ENCODE measurements at regions not wholly inside any gene's neighbourhood (a gene's known extent, or its start where the extent isn't known, plus 50 kb on each side); places are given as distances from the start of the nearest gene placed in this dataset. TPM values are rescaled to one million over a fixed set of nuclear protein-coding genes. Genes with fewer than 3 reads are reported as not detected.
"Not testable (repeated sequence)": the region's sequence is repeated elsewhere in the genome, so short reads cannot be mapped to it uniquely, and the experiment has no call there.

DNA sequence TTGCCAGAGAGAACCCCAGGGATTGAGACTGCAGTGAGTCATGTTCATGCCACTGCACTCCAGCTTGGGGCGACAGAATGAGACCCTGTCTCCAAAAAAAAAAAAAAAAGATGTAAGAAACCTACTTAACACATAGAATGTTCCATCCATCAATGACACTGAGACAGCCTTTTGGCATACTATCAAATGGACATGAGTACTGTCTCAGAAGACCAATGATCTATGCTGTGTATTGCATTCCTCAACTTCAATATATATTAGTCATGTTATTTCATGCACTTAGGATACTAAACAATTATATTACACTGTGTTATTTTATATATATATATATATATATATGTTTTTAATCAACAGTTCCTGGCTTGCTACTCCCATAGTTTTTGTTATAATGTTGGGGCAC lies 57.1 kb upstream of the ANKH start:
- no peaks in the 10 kb centered on the region for H3K9me2 ChIP-seq (replicated peaks; ENCODE audit: insufficient read depth)
- no peaks in the 10 kb centered on the region for H3K79me2 ChIP-seq
- TF ChIP-seq, protein P1, sequence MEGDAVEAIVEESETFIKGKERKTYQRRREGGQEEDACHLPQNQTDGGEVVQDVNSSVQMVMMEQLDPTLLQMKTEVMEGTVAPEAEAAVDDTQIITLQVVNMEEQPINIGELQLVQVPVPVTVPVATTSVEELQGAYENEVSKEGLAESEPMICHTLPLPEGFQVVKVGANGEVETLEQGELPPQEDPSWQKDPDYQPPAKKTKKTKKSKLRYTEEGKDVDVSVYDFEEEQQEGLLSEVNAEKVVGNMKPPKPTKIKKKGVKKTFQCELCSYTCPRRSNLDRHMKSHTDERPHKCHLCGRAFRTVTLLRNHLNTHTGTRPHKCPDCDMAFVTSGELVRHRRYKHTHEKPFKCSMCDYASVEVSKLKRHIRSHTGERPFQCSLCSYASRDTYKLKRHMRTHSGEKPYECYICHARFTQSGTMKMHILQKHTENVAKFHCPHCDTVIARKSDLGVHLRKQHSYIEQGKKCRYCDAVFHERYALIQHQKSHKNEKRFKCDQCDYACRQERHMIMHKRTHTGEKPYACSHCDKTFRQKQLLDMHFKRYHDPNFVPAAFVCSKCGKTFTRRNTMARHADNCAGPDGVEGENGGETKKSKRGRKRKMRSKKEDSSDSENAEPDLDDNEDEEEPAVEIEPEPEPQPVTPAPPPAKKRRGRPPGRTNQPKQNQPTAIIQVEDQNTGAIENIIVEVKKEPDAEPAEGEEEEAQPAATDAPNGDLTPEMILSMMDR (IDR thresholded peaks at IDR 0.05; ENCODE audit: poor library complexity), result no peak
- TF ChIP-seq EZH2 (IDR thresholded peaks at IDR 0.05; ENCODE audit: borderline replicate concordance), result no peak
- TF ChIP-seq EZH2phosphoT487 (IDR thresholded peaks at IDR 0.05; ENCODE audit: low read depth, severe bottlenecking, unreplicated experiment), result no peak

DNA sequence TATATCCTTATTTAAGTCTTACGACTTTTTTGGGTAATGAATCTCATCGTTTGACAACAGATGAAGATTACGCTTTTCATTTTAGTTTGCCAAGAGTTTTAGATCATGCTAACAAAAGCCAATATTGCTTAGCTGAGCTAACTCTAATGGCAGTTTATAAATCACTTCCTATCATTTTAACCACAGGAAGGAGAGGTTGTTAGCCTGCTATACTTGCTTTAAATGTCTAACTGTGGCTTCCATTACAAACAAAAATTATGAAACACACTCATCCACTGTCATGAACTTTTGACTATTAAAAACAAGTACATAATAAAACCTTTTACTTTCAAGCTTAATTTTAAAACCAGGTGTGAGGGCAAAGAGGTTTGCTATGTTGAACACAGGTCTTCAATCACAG lies 53.7 kb upstream of the ANKH start:
- Histone ChIP-seq H3K4me1 (ENCODE audit: insufficient read depth) (no peaks in the 10 kb centered on the region), H3K27me3 (no peaks in the 10 kb centered on the region), H4K20me1 (ENCODE audit: insufficient read depth, poor library complexity, severe bottlenecking) (no peaks in the 10 kb centered on the region), H2AFZ (no peak overlapping the region), H3K4me2 (no peak overlapping the region), H3K36me3 (replicated peaks; ENCODE audit: insufficient read depth, low read depth) (no peaks in the 10 kb centered on the region), H3K9me3 (ENCODE audit: low read depth) (no peaks in the 10 kb centered on the region), H3K9me2 (replicated peaks; ENCODE audit: insufficient read depth) (no peaks in the 10 kb centered on the region), H3K79me2 (no peaks in the 10 kb centered on the region), H3K4me3 (no peak overlapping the region), H3K27ac (no peak overlapping the region)
- no peak for TF ChIP-seq EZH2 (IDR thresholded peaks at IDR 0.05; ENCODE audit: borderline replicate concordance)
- TF ChIP-seq, protein P1 (IDR thresholded peaks at IDR 0.05; ENCODE audit: poor library complexity), result no peak
- no peak for TF ChIP-seq EZH2phosphoT487 (IDR thresholded peaks at IDR 0.05; ENCODE audit: low read depth, severe bottlenecking, unreplicated experiment)
- 81% methylated on average over 3 of the region's 3 CpGs for WGBS (ENCODE audit: low lambda C conversion rate, missing lambda C conversion rate)
- no peak for DNase-seq (ENCODE audit: low spot score)

More for the DNA sequence above, 57.1 kb upstream of the ANKH start:
- no peaks in the 10 kb centered on the region for H3K36me3 ChIP-seq (replicated peaks; ENCODE audit: insufficient read depth, low read depth)
- H3K27ac ChIP-seq, result no peak overlapping the region
- WGBS (ENCODE audit: low lambda C conversion rate, missing lambda C conversion rate), result 78% methylated on average over 1 of the region's 1 CpG
- H4K20me1 ChIP-seq (ENCODE audit: insufficient read depth, poor library complexity, severe bottlenecking), result no peaks in the 10 kb centered on the region
- no peak overlapping the region for H3K4me2 ChIP-seq
- H3K9me3 ChIP-seq (ENCODE audit: low read depth), result no peaks in the 10 kb centered on the region
- H3K27me3 ChIP-seq, result no peaks in the 10 kb centered on the region
- no peak overlapping the region for H3K4me3 ChIP-seq
- H2AFZ ChIP-seq, result no peak overlapping the region
- DNase-seq (ENCODE audit: low spot score), result no peak
- H3K4me1 ChIP-seq (ENCODE audit: insufficient read depth), result no peaks in the 10 kb centered on the region

DNA sequence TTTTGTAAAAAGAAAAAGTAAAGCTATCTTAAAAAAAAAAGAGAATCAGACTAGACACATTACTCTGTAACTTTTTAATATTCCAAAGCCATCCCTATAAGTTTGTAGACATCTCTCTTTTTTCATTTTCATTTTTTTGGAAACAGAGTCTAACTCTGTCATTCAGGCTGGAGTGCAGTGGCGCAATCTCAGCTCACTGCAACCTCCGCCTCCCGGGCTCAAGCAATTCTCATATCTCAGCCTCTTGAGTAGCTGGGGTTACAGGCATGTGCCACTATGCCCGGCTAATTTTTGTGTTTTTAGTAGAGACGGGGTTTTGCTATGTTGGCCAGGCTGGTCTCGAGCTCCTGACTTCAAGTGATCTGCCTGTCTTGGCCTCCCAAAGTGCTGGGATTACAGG lies 51.4 kb upstream of the ANKH start:
- not testable (repeated sequence) for H3K79me2 ChIP-seq; H3K27me3 ChIP-seq; H3K36me3 ChIP-seq (replicated peaks; ENCODE audit: insufficient read depth, low read depth); H3K9me3 ChIP-seq (ENCODE audit: low read depth); DNase-seq (ENCODE audit: low spot score); H3K27ac ChIP-seq; H3K9me2 ChIP-seq (replicated peaks; ENCODE audit: insufficient read depth); H4K20me1 ChIP-seq (ENCODE audit: insufficient read depth, poor library complexity, severe bottlenecking); H3K4me3 ChIP-seq; H3K4me1 ChIP-seq (ENCODE audit: insufficient read depth); H2AFZ ChIP-seq; H3K4me2 ChIP-seq
- 87% methylated on average over 6 of the region's 6 CpGs for WGBS (ENCODE audit: low lambda C conversion rate, missing lambda C conversion rate)

DNA sequence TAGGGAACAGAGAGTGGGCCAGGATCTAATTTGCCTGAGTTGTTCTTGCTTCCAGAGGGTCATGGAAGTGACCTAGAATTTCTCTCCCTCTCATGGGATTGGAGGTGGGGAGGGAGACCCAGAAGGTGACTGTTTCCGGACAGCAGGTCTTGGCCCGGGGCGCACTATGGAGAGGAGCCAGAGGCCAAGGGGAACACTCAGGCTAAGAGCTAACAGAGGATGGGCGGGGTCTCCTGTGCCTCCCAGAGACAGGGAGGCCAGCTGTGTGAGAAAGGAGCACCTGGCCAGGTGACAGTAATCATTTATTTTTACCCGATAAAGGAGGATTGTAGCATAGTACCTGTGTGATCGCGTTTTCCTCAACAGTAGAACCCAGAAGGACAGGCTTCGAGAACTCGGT lies 50.9 kb upstream of the ANKH start:
- Histone ChIP-seq H3K9me2 (replicated peaks; ENCODE audit: insufficient read depth) (no peaks in the 10 kb centered on the region), H3K79me2 (no peaks in the 10 kb centered on the region), H3K27ac (no peak overlapping the region), H4K20me1 (ENCODE audit: insufficient read depth, poor library complexity, severe bottlenecking) (no peaks in the 10 kb centered on the region), H3K4me1 (ENCODE audit: insufficient read depth) (no peaks in the 10 kb centered on the region), H3K4me3 (no peak overlapping the region), H3K36me3 (replicated peaks; ENCODE audit: insufficient read depth, low read depth) (no peaks in the 10 kb centered on the region), H2AFZ (no peak overlapping the region), H3K4me2 (no peak overlapping the region), H3K27me3 (no peaks in the 10 kb centered on the region), H3K9me3 (ENCODE audit: low read depth) (no peaks in the 10 kb centered on the region)
- DNase-seq (ENCODE audit: low spot score), result no peak
- 92% methylated on average over 9 of the region's 9 CpGs for WGBS (ENCODE audit: low lambda C conversion rate, missing lambda C conversion rate)
- TF ChIP-seq EZH2 (IDR thresholded peaks at IDR 0.05; ENCODE audit: borderline replicate concordance) (no peak), EZH2phosphoT487 (IDR thresholded peaks at IDR 0.05; ENCODE audit: low read depth, severe bottlenecking, unreplicated experiment) (no peak)
- TF ChIP-seq, protein P1 (IDR thresholded peaks at IDR 0.05; ENCODE audit: poor library complexity), result no peak

Small RNA genes in the stretch of these regions (small RNA-seq; reads per million reads assigned to genes)
- not detected for gene RF00096
